ENCODE measurements at regions not wholly inside any gene's neighbourhood (a gene's known extent, or its start where the extent isn't known, plus 50 kb on each side); places are given as distances from the start of the nearest gene placed in this dataset.

- no peak for FAIRE-seq
- TF ChIP-seq TAF1 (IDR thresholded peaks at IDR 0.05; ENCODE audit: borderline replicate concordance, low read depth, low read length), result no peak
- no peak for TF ChIP-seq POLR2AphosphoS5 (IDR thresholded peaks at IDR 0.05; ENCODE audit: low read depth, low read length)
- TF ChIP-seq POLR2A (IDR thresholded peaks at IDR 0.05; ENCODE audit: low read depth, low read length), result no peak
- DNase-seq (ENCODE audit: insufficient read length), result no peak
Measured at GRCh38 chr3:19029837-19030521, 118.3 kb upstream of the KCNH8 start.

GRCh38 chr3:19025441-19025840, 122.9 kb upstream of the KCNH8 start:
- no peak for FAIRE-seq
- TF ChIP-seq POLR2A (IDR thresholded peaks at IDR 0.05; ENCODE audit: low read depth, low read length) (no peak), POLR2AphosphoS5 (IDR thresholded peaks at IDR 0.05; ENCODE audit: low read depth, low read length) (no peak), TAF1 (IDR thresholded peaks at IDR 0.05; ENCODE audit: borderline replicate concordance, low read depth, low read length) (no peak)

GRCh38 chr3:19022546-19022945, 125.8 kb upstream of the KCNH8 start:
- FAIRE-seq, result no peak
- DNase-seq (ENCODE audit: insufficient read length), result no peak

More at GRCh38 chr3:19025441-19025840, 122.9 kb upstream of the KCNH8 start:
- DNase-seq (ENCODE audit: insufficient read length), result no peak

GRCh38 chr3:19016851-19017250, 131.5 kb upstream of the KCNH8 start:
- TF ChIP-seq POLR2AphosphoS5 (IDR thresholded peaks at IDR 0.05; ENCODE audit: low read depth, low read length) (no peak), POLR2A (IDR thresholded peaks at IDR 0.05; ENCODE audit: low read depth, low read length) (no peak), TAF1 (IDR thresholded peaks at IDR 0.05; ENCODE audit: borderline replicate concordance, low read depth, low read length) (no peak)
- FAIRE-seq (no peak), DNase-seq (ENCODE audit: insufficient read length) (no peak)

More at GRCh38 chr3:19022546-19022945, 125.8 kb upstream of the KCNH8 start:
- no peak for TF ChIP-seq POLR2AphosphoS5 (IDR thresholded peaks at IDR 0.05; ENCODE audit: low read depth, low read length)
- no peak for TF ChIP-seq POLR2A (IDR thresholded peaks at IDR 0.05; ENCODE audit: low read depth, low read length)
- TF ChIP-seq TAF1 (IDR thresholded peaks at IDR 0.05; ENCODE audit: borderline replicate concordance, low read depth, low read length), result no peak

GRCh38 chr3:19013879-19014278, 134.4 kb upstream of the KCNH8 start:
- FAIRE-seq (no peak), DNase-seq (ENCODE audit: insufficient read length) (no peak)
- TF ChIP-seq TAF1 (IDR thresholded peaks at IDR 0.05; ENCODE audit: borderline replicate concordance, low read depth, low read length) (no peak), POLR2AphosphoS5 (IDR thresholded peaks at IDR 0.05; ENCODE audit: low read depth, low read length) (no peak), POLR2A (IDR thresholded peaks at IDR 0.05; ENCODE audit: low read depth, low read length) (no peak)

- no peak for DNase-seq (ENCODE audit: insufficient read length)
- TF ChIP-seq TAF1 (IDR thresholded peaks at IDR 0.05; ENCODE audit: borderline replicate concordance, low read depth, low read length) (no peak), POLR2A (IDR thresholded peaks at IDR 0.05; ENCODE audit: low read depth, low read length) (no peak), POLR2AphosphoS5 (IDR thresholded peaks at IDR 0.05; ENCODE audit: low read depth, low read length) (no peak)
- FAIRE-seq, result no peak
Measured at GRCh38 chr3:19012846-19013245, 135.5 kb upstream of the KCNH8 start.

GRCh38 chr3:19002606-19003005, 145.7 kb upstream of the KCNH8 start:
- TF ChIP-seq POLR2AphosphoS5 (IDR thresholded peaks at IDR 0.05; ENCODE audit: low read depth, low read length), result no peak
- TF ChIP-seq POLR2A (IDR thresholded peaks at IDR 0.05; ENCODE audit: low read depth, low read length), result no peak
- no peak for TF ChIP-seq TAF1 (IDR thresholded peaks at IDR 0.05; ENCODE audit: borderline replicate concordance, low read depth, low read length)
- no peak for DNase-seq (ENCODE audit: insufficient read length)
- FAIRE-seq, result no peak

- TF ChIP-seq POLR2AphosphoS5 (IDR thresholded peaks at IDR 0.05; ENCODE audit: low read depth, low read length) (no peak), TAF1 (IDR thresholded peaks at IDR 0.05; ENCODE audit: borderline replicate concordance, low read depth, low read length) (no peak), POLR2A (IDR thresholded peaks at IDR 0.05; ENCODE audit: low read depth, low read length) (no peak)
- DNase-seq (ENCODE audit: insufficient read length), result no peak
- no peak for FAIRE-seq
Measured at GRCh38 chr3:18998069-18998468, 150.2 kb upstream of the KCNH8 start.

- FAIRE-seq, result no peak
- TF ChIP-seq TAF1 (IDR thresholded peaks at IDR 0.05; ENCODE audit: borderline replicate concordance, low read depth, low read length), result no peak
- TF ChIP-seq POLR2A (IDR thresholded peaks at IDR 0.05; ENCODE audit: low read depth, low read length), result no peak
- no peak for TF ChIP-seq POLR2AphosphoS5 (IDR thresholded peaks at IDR 0.05; ENCODE audit: low read depth, low read length)
- DNase-seq (ENCODE audit: insufficient read length), result no peak
Measured at GRCh38 chr3:18992709-18993108, 155.6 kb upstream of the KCNH8 start.

- DNase-seq (ENCODE audit: insufficient read length) (no peak), FAIRE-seq (no peak)
- TF ChIP-seq POLR2AphosphoS5 (IDR thresholded peaks at IDR 0.05; ENCODE audit: low read depth, low read length) (no peak), POLR2A (IDR thresholded peaks at IDR 0.05; ENCODE audit: low read depth, low read length) (no peak)
Measured at GRCh38 chr3:18989237-18989795, 159.0 kb upstream of the KCNH8 start.

GRCh38 chr3:18988614-18989229, 159.6 kb upstream of the KCNH8 start:
- no peak for DNase-seq (ENCODE audit: insufficient read length)
- TF ChIP-seq POLR2AphosphoS5 (IDR thresholded peaks at IDR 0.05; ENCODE audit: low read depth, low read length) (no peak), POLR2A (IDR thresholded peaks at IDR 0.05; ENCODE audit: low read depth, low read length) (no peak), TAF1 (IDR thresholded peaks at IDR 0.05; ENCODE audit: borderline replicate concordance, low read depth, low read length) (no peak)
- no peak for FAIRE-seq

Measured in GM12892 (cell line).